HEK293 (cell line): ENCODE measurements at regions not wholly inside any gene's neighbourhood (a gene's known extent, or its start where the extent isn't known, plus 50 kb on each side); places are given as distances from the start of the nearest gene placed in this dataset.
"Not testable (repeated sequence)": the region's sequence is repeated elsewhere in the genome, so short reads cannot be mapped to it uniquely, and the experiment has no call there.

Source experiments
- CTCF ChIA-PET: fragments of 350-600 bp; formaldehyde crosslinking; extraction: SDS; loops from one replicate; lab custom pipeline; 2021; ENCODE audit warnings: antibody characterized with exemption; lab: Yijun Ruan, JAX
- POLR2A ChIA-PET: fragments of 300-600 bp; formaldehyde crosslinking; extraction: SDS; loops from one replicate; lab custom pipeline; 2020; ENCODE audit warnings: antibody characterized with exemption, inconsistent platforms; lab: Yijun Ruan, JAX
- H3K27ac ChIP-seq: fragments of 200-500 bp; sonication (Bioruptor generic); 2 replicates; pipeline ENCODE4 v1.5.1; 2014; ENCODE audit warnings: low read depth, low read length, control low read depth, inconsistent platforms; ENCODE audit errors: extremely low read depth
- H3K36me3 ChIP-seq, 2 experiments: fragments of 200-500 bp in 1 of 2; sonication (Bioruptor generic) in 1 of 2; 1 replicate in 1 of 2; 2 replicates in 1 of 2; pipeline ENCODE4 v1.5.1; 2014 to 2017; ENCODE audit warnings: inconsistent platforms in 2 of 2, low read length in 2 of 2; ENCODE audit not compliant: control insufficient read depth in 2 of 2, insufficient read depth in 1 of 2
- H3K4me1 ChIP-seq: fragments of 200-500 bp; sonication (Bioruptor generic); 2 replicates; pipeline ENCODE4 v1.5.1; 2014; ENCODE audit warnings: mild to moderate bottlenecking, low read length, inconsistent platforms; ENCODE audit not compliant: control insufficient read depth, insufficient read depth
- H3K4me3 ChIP-seq: 2 replicates; pipeline ENCODE4 v1.5.1; 2011; ENCODE audit warnings: low read depth, mild to moderate bottlenecking, control low read depth, low read length, moderate library complexity
- H3K9me3 ChIP-seq: fragments of 200-500 bp; sonication (Bioruptor generic); 2 replicates; pipeline ENCODE4 v1.5.1; 2014; ENCODE audit warnings: low read depth, low read length, inconsistent platforms; ENCODE audit not compliant: control insufficient read depth, insufficient read depth
- BCL11B ChIP-seq: fragments of 450-650 bp; formaldehyde crosslinking; IDR thresholded peaks from 2 replicates; pipeline ENCODE4 v1.5.1; 2016; ENCODE audit warnings: low read depth, missing biosample characterization, missing genetic modification characterization
- GFI1B ChIP-seq: fragments of 450-650 bp; formaldehyde crosslinking; IDR thresholded peaks from 2 replicates; pipeline ENCODE4 v1.5.1; 2016; ENCODE audit warnings: missing biosample characterization, missing genetic modification characterization
- GLIS1 ChIP-seq: fragments of 450-650 bp; formaldehyde crosslinking; IDR thresholded peaks from 2 replicates; pipeline ENCODE4 v1.5.1; 2016; ENCODE audit warnings: missing biosample characterization, missing genetic modification characterization
- ZNF248 ChIP-seq: fragments of 450-650 bp; formaldehyde crosslinking; IDR thresholded peaks from 2 replicates; pipeline ENCODE4 v1.5.1; 2017; ENCODE audit warnings: missing biosample characterization, missing genetic modification characterization
- ZNF266 ChIP-seq: fragments of 450-650 bp; formaldehyde crosslinking; IDR thresholded peaks from 2 replicates; pipeline ENCODE4 v1.5.1; 2016; ENCODE audit warnings: missing biosample characterization, missing genetic modification characterization, low read depth
- ZNF274 ChIP-seq, 2 experiments: fragments of 200-500 bp in 1 of 2; fragments of 450-650 bp in 1 of 2; sonication (Bioruptor generic) in 1 of 2; formaldehyde crosslinking in 1 of 2; IDR thresholded peaks; 2 replicates each; pipeline versions ENCODE4 v1.5.1 to v1.6.1; 2014 to 2016; ENCODE audit warnings: borderline replicate concordance in 1 of 2, inconsistent platforms in 1 of 2, low read length in 1 of 2, missing biosample characterization in 1 of 2, missing genetic modification characterization in 1 of 2
- ZNF311 ChIP-seq: fragments of 450-650 bp; formaldehyde crosslinking; IDR thresholded peaks from 2 replicates; pipeline ENCODE4 v1.5.1; 2017; ENCODE audit warnings: missing biosample characterization, missing genetic modification characterization, borderline replicate concordance
- ZNF366 ChIP-seq: fragments of 450-650 bp; formaldehyde crosslinking; conservative IDR thresholded peaks from 2 replicates; pipeline ENCODE4 v1.5.1; 2016; ENCODE audit warnings: missing biosample characterization, missing genetic modification characterization
- ZNF48 ChIP-seq: fragments of 450-650 bp; formaldehyde crosslinking; IDR thresholded peaks from 2 replicates; pipeline ENCODE4 v1.5.1; 2016; ENCODE audit warnings: missing biosample characterization, missing genetic modification characterization
- ZNF610 ChIP-seq: fragments of 450-650 bp; formaldehyde crosslinking; IDR thresholded peaks from 2 replicates; pipeline ENCODE4 v1.5.1; 2016; ENCODE audit warnings: missing biosample characterization, missing genetic modification characterization, borderline replicate concordance
- ZNF776 ChIP-seq: fragments of 450-650 bp; formaldehyde crosslinking; IDR thresholded peaks from 2 replicates; pipeline ENCODE4 v1.5.0; 2017; ENCODE audit warnings: missing biosample characterization, missing genetic modification characterization, borderline replicate concordance
- TF ChIP-seq, protein P1 (sequence below): fragments of 450-650 bp; formaldehyde crosslinking; IDR thresholded peaks from 2 replicates; pipeline ENCODE4 v1.5.1; 2016; ENCODE audit warnings: missing biosample characterization, missing genetic modification characterization
- TF ChIP-seq, protein P2 (sequence below): fragments of 450-650 bp; IDR thresholded peaks from 2 replicates; pipeline ENCODE4 v1.5.1; 2018; ENCODE audit warnings: missing biosample characterization, mild to moderate bottlenecking, missing genetic modification characterization
- TF ChIP-seq, protein P3 (sequence below): fragments of 450-650 bp; formaldehyde crosslinking; IDR thresholded peaks from 2 replicates; pipeline ENCODE4 v1.5.1; 2016; ENCODE audit warnings: missing biosample characterization, missing genetic modification characterization
- TF ChIP-seq, protein P4 (sequence below): fragments of 450-650 bp; formaldehyde crosslinking; IDR thresholded peaks from 2 replicates; pipeline ENCODE4 v1.5.1; 2016; ENCODE audit warnings: missing biosample characterization, missing genetic modification characterization, low read depth

DNA sequence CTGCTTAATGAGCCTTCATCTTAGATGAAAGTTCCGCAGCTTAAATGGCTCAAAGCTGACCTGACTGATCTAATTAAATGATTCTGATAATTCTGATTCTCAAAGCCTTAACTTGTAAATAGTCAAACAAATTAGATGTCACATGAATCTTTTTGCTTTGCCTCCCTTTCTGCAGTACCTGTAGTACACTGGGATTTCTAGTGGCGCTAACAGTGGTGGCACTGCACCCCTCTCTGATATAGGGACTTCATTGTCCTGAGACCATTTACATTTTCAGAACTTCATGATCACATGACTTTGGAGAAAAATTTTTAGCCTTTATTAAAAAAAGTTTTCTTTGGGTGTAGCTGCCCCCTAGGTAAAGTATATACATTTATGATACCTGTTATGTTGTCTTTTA is 546.7 kb upstream of the ADGRL2 start (continued):
- TF ChIP-seq, protein P1, sequence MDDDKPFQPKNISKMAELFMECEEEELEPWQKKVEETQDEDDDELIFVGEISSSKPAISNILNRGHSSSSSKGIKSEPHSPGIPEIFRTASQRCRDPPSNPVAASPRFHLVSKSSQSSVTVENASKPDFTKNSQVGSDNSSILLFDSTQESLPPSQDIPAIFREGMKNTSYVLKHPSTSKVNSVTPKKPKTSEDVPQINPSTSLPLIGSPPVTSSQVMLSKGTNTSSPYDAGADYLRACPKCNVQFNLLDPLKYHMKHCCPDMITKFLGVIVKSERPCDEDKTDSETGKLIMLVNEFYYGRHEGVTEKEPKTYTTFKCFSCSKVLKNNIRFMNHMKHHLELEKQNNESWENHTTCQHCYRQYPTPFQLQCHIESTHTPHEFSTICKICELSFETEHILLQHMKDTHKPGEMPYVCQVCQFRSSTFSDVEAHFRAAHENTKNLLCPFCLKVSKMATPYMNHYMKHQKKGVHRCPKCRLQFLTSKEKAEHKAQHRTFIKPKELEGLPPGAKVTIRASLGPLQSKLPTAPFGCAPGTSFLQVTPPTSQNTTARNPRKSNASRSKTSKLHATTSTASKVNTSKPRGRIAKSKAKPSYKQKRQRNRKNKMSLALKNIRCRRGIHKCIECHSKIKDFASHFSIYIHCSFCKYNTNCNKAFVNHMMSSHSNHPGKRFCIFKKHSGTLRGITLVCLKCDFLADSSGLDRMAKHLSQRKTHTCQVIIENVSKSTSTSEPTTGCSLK (tag by site-specific recombination): no peak
- no peak for TF ChIP-seq ZNF48
- TF ChIP-seq ZNF274 (IDR thresholded peaks at IDR 0.05; ENCODE audit: low read length): no peak
- TF ChIP-seq ZNF274 (tag by site-specific recombination; IDR thresholded peaks at IDR 0.05; ENCODE audit: borderline replicate concordance): no peak
- TF ChIP-seq ZNF248 (tag by site-specific recombination): no peak
- no peak for TF ChIP-seq GFI1B (tag by site-specific recombination)

DNA sequence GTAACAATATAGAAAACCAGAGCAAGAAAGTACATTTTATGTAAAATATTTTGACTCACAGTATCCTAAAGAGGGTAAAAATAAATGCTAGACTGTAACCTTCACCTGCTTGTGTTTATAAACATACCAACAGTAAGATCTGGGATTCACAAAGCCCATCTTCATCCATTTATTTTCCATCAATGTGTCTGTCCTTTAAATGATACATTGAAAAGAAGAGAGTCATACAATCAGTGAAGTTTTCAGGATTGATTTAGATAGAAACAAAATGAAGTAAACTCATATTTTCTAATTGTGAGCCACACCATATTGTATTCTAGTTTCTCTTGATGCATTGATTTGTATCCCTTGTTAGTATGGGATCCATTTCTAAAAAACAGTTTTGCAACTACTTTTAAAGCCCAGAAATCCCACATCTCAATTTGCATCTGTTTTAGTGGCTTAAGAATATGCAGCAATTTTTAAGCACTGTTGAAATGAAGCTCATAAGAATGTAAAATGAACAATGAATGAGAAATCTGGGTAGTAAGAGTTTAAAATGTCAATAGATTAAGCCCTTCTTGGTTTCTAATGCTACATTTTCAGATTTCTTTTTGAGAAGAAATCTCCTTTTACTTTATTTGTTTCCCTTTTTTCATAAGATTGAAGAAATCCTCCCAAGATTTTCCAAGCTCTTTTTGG is 548.1 kb upstream of the ADGRL2 start:
- no peaks in the 10 kb centered on the region for H3K36me3 ChIP-seq
- ChIA-PET POLR2A (no interaction called here), CTCF (no interaction called here)
- no peaks in the 10 kb centered on the region for H3K9me3 ChIP-seq
- no peaks in the 10 kb centered on the region for H3K4me1 ChIP-seq
- no peak overlapping the region for H3K4me3 ChIP-seq
- H3K27ac ChIP-seq: no peak overlapping the region
- TF ChIP-seq GLIS1 (tag by site-specific recombination) (no peak), ZNF266 (tag by site-specific recombination) (no peak), BCL11B (no peak), ZNF311 (no peak), ZNF366 (tag by site-specific recombination) (no peak), ZNF610 (tag by site-specific recombination) (no peak), ZNF776 (tag by site-specific recombination) (no peak)
- TF ChIP-seq, protein P2, sequence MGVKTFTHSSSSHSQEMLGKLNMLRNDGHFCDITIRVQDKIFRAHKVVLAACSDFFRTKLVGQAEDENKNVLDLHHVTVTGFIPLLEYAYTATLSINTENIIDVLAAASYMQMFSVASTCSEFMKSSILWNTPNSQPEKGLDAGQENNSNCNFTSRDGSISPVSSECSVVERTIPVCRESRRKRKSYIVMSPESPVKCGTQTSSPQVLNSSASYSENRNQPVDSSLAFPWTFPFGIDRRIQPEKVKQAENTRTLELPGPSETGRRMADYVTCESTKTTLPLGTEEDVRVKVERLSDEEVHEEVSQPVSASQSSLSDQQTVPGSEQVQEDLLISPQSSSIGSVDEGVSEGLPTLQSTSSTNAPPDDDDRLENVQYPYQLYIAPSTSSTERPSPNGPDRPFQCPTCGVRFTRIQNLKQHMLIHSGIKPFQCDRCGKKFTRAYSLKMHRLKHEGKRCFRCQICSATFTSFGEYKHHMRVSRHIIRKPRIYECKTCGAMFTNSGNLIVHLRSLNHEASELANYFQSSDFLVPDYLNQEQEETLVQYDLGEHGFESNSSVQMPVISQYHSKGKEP (tag by site-specific recombination): no peak
- TF ChIP-seq, protein P3, sequence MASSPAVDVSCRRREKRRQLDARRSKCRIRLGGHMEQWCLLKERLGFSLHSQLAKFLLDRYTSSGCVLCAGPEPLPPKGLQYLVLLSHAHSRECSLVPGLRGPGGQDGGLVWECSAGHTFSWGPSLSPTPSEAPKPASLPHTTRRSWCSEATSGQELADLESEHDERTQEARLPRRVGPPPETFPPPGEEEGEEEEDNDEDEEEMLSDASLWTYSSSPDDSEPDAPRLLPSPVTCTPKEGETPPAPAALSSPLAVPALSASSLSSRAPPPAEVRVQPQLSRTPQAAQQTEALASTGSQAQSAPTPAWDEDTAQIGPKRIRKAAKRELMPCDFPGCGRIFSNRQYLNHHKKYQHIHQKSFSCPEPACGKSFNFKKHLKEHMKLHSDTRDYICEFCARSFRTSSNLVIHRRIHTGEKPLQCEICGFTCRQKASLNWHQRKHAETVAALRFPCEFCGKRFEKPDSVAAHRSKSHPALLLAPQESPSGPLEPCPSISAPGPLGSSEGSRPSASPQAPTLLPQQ (tag by site-specific recombination): no peak
- TF ChIP-seq, protein P4, sequence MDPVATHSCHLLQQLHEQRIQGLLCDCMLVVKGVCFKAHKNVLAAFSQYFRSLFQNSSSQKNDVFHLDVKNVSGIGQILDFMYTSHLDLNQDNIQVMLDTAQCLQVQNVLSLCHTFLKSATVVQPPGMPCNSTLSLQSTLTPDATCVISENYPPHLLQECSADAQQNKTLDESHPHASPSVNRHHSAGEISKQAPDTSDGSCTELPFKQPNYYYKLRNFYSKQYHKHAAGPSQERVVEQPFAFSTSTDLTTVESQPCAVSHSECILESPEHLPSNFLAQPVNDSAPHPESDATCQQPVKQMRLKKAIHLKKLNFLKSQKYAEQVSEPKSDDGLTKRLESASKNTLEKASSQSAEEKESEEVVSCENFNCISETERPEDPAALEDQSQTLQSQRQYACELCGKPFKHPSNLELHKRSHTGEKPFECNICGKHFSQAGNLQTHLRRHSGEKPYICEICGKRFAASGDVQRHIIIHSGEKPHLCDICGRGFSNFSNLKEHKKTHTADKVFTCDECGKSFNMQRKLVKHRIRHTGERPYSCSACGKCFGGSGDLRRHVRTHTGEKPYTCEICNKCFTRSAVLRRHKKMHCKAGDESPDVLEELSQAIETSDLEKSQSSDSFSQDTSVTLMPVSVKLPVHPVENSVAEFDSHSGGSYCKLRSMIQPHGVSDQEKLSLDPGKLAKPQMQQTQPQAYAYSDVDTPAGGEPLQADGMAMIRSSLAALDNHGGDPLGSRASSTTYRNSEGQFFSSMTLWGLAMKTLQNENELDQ (tag by site-specific recombination): no peak

DNA sequence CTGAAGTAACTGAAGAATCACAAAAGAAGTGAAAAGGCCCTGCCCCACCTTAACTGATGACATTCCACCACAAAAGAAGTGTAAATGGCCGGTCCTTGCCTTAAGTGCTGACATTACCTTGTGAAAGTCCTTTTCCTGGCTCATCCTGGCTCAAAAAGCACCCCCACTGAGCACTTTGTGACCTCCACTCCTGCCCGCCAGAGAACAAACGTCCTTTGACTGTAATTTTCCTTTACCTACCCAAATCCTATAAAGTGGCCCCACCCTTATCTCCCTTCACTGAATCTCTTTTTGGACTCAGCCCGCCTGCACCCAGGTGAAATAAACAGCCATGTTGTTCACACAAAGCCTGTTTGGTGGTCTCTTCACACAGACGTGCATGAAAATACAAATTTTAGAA is 549.9 kb upstream of the ADGRL2 start:
- H3K36me3 ChIP-seq, CTCF ChIA-PET, POLR2A ChIA-PET, H3K4me3 ChIP-seq, H3K9me3 ChIP-seq, H3K27ac ChIP-seq, H3K4me1 ChIP-seq: not testable (repeated sequence)

DNA sequence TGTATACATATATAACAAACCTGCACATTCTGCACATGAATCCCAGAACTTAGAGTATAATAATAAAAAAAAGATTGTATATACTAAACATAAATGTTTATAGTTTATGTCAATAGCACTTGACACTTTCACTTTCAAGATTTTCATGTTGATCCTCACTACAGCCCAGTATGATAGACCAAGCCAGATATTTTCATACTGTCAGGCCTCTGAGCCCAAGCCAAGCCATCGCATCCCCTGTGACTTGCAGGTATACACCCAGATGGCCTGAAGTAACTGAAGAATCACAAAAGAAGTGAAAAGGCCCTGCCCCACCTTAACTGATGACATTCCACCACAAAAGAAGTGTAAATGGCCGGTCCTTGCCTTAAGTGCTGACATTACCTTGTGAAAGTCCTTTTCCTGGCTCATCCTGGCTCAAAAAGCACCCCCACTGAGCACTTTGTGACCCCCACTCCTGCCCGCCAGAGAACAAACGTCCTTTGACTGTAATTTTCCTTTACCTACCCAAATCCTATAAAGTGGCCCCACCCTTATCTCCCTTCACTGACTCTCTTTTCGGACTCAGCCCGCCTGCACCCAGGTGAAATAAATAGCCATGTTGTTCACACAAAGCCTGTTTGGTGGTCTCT is 555.5 kb upstream of the ADGRL2 start:
- H3K36me3 ChIP-seq, POLR2A ChIA-PET, H3K9me3 ChIP-seq, CTCF ChIA-PET, H3K27ac ChIP-seq, H3K4me3 ChIP-seq, H3K4me1 ChIP-seq: not testable (repeated sequence)
